PFSK-1 (cell line): ENCODE measurements at regions not wholly inside any gene's neighbourhood (a gene's known extent, or its start where the extent isn't known, plus 50 kb on each side); places are given as distances from the start of the nearest gene placed in this dataset.

Source experiments
- FOXP2 ChIP-seq: optimal IDR thresholded peaks from 2 replicates; pipeline ENCODE3; 2011; ENCODE audit warnings: borderline replicate concordance, control low read depth, inconsistent platforms; ENCODE audit not compliant: insufficient read depth; ENCODE audit errors: extremely low read length, extremely low read depth
- POLR2AphosphoS5 ChIP-seq: IDR thresholded peaks from 2 replicates; pipeline ENCODE4 v1.6.1; 2012; ENCODE audit warnings: low read depth, mild to moderate bottlenecking, control low read depth, low read length, moderate library complexity
- SIN3A ChIP-seq: IDR thresholded peaks from 2 replicates; pipeline ENCODE4 v1.6.1; 2012; ENCODE audit warnings: mild to moderate bottlenecking, low read length, moderate library complexity, borderline replicate concordance; ENCODE audit not compliant: insufficient read depth
- TAF1 ChIP-seq: IDR thresholded peaks from 2 replicates; pipeline ENCODE4 v1.6.1; 2012; ENCODE audit warnings: low read length, control low read depth, borderline replicate concordance; ENCODE audit not compliant: insufficient read depth
- TF ChIP-seq, protein P1 (sequence below), 2 experiments: IDR thresholded peaks; 2 replicates each; pipeline versions ENCODE4 v1.6.1 to v1.8.0; 2011 to 2012; ENCODE audit warnings: low read depth in 2 of 2, low read length in 2 of 2, control low read depth in 1 of 2, inconsistent platforms in 1 of 2, mild to moderate bottlenecking in 1 of 2, moderate library complexity in 1 of 2; ENCODE audit not compliant: insufficient read depth in 1 of 2

DNA sequence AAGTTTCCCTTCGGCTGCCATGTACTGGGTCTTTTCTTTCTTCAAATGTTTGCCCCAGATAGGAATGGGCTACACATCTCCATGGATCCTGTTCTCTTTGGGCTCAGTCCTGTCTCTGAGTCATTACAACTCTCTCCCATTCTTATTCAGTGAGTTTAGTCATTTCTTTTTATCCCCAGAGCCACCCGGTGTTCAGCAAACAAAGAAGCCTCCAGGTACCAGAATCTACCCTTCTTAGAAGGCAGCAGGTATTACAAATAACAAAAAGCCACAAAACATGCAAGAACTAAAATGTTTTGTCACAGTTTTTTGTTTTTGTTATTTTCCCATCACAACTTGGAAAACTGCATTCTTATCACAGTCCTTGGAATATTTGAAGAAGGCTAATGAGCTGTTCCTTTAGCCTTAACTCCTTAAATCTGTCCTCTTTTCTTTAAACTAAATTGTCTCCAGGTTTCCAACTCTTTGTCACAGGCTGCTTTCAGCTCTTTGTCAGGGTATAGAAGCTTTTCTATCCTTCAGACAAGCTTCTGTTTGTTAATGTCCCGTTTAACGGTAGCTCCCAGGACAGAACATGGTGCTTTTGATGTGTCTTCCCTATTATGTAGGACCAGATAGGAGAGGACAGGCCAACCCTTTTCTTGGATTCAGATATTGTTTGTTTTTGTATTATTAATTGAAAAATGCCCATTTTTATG lies 215.5 kb upstream of the HTR2A start:
- TF ChIP-seq POLR2AphosphoS5 (no peak), SIN3A (no peak), TAF1 (no peak), FOXP2 (no peak)
- TF ChIP-seq, protein P1, sequence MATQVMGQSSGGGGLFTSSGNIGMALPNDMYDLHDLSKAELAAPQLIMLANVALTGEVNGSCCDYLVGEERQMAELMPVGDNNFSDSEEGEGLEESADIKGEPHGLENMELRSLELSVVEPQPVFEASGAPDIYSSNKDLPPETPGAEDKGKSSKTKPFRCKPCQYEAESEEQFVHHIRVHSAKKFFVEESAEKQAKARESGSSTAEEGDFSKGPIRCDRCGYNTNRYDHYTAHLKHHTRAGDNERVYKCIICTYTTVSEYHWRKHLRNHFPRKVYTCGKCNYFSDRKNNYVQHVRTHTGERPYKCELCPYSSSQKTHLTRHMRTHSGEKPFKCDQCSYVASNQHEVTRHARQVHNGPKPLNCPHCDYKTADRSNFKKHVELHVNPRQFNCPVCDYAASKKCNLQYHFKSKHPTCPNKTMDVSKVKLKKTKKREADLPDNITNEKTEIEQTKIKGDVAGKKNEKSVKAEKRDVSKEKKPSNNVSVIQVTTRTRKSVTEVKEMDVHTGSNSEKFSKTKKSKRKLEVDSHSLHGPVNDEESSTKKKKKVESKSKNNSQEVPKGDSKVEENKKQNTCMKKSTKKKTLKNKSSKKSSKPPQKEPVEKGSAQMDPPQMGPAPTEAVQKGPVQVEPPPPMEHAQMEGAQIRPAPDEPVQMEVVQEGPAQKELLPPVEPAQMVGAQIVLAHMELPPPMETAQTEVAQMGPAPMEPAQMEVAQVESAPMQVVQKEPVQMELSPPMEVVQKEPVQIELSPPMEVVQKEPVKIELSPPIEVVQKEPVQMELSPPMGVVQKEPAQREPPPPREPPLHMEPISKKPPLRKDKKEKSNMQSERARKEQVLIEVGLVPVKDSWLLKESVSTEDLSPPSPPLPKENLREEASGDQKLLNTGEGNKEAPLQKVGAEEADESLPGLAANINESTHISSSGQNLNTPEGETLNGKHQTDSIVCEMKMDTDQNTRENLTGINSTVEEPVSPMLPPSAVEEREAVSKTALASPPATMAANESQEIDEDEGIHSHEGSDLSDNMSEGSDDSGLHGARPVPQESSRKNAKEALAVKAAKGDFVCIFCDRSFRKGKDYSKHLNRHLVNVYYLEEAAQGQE (IDR thresholded peaks at IDR 0.05; ENCODE audit: insufficient read depth in 1 of 2, low read depth in 2 of 2, low read length in 2 of 2) = no peak

DNA sequence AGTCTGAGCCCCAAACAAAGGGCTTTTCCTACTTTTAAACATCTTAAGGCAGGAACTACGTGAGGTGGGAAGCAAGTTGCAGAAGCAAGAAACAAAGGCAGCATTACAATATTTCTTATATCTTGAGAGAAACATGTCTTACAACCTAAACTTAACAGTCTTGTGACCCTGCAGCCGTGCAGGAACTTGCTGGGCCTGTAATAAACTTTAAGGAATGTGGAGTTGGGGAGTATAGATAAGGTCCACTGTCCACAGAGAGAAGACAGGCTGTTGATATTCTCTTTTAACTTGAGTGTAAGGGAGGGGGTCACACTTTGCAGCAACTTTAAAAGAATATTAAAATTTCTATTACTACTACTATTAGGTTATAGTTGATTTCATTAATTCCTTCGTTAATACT lies 214.6 kb upstream of the HTR2A start:
- TF ChIP-seq POLR2AphosphoS5 (no peak), FOXP2 (no peak), SIN3A (no peak), TAF1 (no peak)
- TF ChIP-seq, protein P1 (IDR thresholded peaks at IDR 0.05; ENCODE audit: insufficient read depth in 1 of 2, low read depth in 2 of 2, low read length in 2 of 2) = no peak

DNA sequence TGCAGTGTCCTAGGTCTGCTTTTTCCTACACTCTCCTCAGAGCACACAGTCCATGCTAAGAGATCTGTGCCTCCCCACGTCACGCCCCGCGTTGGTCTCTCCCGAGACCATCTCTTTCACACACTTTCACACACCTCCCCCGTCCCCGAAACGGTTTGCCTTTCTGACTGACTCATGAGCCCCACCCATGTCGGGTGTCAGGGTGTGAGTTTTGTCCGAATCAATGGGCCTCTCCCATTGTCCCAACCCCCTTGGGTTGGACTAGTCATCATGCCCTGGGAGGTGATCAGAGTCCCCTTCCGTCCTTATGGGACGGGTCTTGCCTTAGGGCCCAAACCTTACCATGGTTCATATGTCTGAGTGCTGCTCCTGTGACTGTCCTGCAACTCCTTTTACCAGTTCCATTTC lies 214.0 kb upstream of the HTR2A start:
- no peak for TF ChIP-seq TAF1
- no peak for TF ChIP-seq FOXP2
- no peak for TF ChIP-seq POLR2AphosphoS5
- TF ChIP-seq, protein P1 (IDR thresholded peaks at IDR 0.05; ENCODE audit: insufficient read depth in 1 of 2, low read depth in 2 of 2, low read length in 2 of 2) = no peak
- no peak for TF ChIP-seq SIN3A

DNA sequence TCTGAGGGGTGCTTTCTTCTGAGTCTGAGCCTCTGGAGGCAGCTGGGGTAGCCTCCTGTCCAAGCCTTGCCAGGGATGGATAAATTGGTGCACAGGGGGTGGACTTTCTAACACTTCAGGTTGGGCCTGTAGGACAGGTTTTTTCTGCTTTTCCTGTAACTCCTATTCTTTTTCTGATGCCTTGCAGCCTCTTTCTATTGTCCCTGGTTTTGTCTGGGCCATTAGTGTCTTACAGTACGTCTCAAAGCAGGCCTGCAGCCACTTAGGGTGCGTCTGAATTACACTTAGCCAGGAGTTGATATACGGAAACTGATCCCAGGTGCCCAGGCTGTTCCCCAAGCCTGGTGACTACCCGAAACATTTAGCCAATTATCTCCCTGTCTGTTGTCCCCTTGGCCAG lies 213.3 kb upstream of the HTR2A start:
- TF ChIP-seq TAF1 (no peak), FOXP2 (no peak), POLR2AphosphoS5 (no peak), SIN3A (no peak)
- TF ChIP-seq, protein P1 (IDR thresholded peaks at IDR 0.05; ENCODE audit: insufficient read depth in 1 of 2, low read depth in 2 of 2, low read length in 2 of 2) = no peak
